ENCODE measurements at regions not wholly inside any gene's neighbourhood (a gene's known extent, or its start where the extent isn't known, plus 50 kb on each side); places are given as distances from the start of the nearest gene placed in this dataset.

GRCh38 chr5:135137146-135137915 is 103.3 kb upstream of the PITX1 start:
- no peak for TF ChIP-seq POLR2A (IDR thresholded peaks at IDR 0.05)
- TF ChIP-seq, protein P1, sequence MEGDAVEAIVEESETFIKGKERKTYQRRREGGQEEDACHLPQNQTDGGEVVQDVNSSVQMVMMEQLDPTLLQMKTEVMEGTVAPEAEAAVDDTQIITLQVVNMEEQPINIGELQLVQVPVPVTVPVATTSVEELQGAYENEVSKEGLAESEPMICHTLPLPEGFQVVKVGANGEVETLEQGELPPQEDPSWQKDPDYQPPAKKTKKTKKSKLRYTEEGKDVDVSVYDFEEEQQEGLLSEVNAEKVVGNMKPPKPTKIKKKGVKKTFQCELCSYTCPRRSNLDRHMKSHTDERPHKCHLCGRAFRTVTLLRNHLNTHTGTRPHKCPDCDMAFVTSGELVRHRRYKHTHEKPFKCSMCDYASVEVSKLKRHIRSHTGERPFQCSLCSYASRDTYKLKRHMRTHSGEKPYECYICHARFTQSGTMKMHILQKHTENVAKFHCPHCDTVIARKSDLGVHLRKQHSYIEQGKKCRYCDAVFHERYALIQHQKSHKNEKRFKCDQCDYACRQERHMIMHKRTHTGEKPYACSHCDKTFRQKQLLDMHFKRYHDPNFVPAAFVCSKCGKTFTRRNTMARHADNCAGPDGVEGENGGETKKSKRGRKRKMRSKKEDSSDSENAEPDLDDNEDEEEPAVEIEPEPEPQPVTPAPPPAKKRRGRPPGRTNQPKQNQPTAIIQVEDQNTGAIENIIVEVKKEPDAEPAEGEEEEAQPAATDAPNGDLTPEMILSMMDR (IDR thresholded peaks at IDR 0.05): no peak

All from esophagus squamous epithelium (tissue), 4 donors.